OCI-LY7 (cell line): ENCODE measurements at regions not wholly inside any gene's neighbourhood (a gene's known extent, or its start where the extent isn't known, plus 50 kb on each side); places are given as distances from the start of the nearest gene placed in this dataset.

Experiments used
- BruUV-seq: library from RNA; stranded (reverse); fragments of 400-500 nt; replicated peaks from 2 replicates; lab custom pipeline; 2021; lab: Mats Ljungman, UMichigan
- CTCF ChIA-PET: fragments of 300-600 bp; sonication (Branson Sonifier 250); formaldehyde crosslinking; loops from one replicate; lab custom pipeline; 2022; ENCODE audit warnings: antibody characterized with exemption; ENCODE audit not compliant: unreplicated experiment; lab: Charles Lee
- POLR2A ChIA-PET: fragments of 300-600 bp; sonication (Branson Sonifier 250); formaldehyde crosslinking; loops from one replicate; lab custom pipeline; 2022; ENCODE audit warnings: antibody characterized with exemption; lab: Charles Lee
- DNase-seq: peaks from one replicate; pipeline ENCODE4 v3.0.0-alpha.2; 2015; ENCODE audit warnings: low spot score
- H2AFZ ChIP-seq: fragments of 200-600 bp; sonication (generic), shearing (Covaris generic); 2 replicates; pipeline ENCODE4 v1.6.1; 2014; ENCODE audit warnings: mild to moderate bottlenecking, antibody characterized with exemption, low read length, moderate library complexity
- H3K27ac ChIP-seq: fragments of 200-600 bp; sonication (generic); 2 replicates; pipeline ENCODE4 v1.5.1; 2014; ENCODE audit warnings: mixed run types, low read depth, mild to moderate bottlenecking, moderate library complexity, low read length, inconsistent platforms; ENCODE audit not compliant: poor library complexity, severe bottlenecking
- H3K36me3 ChIP-seq: fragments of 200-600 bp; sonication (generic); 2 replicates; pipeline ENCODE4 v1.6.1; 2014; ENCODE audit warnings: mild to moderate bottlenecking, antibody characterized with exemption, low read length, moderate library complexity, mixed read lengths; ENCODE audit not compliant: insufficient read depth
- H3K4me1 ChIP-seq: fragments of 200-600 bp; sonication (generic); 2 replicates; pipeline ENCODE4 v1.5.1; 2014; ENCODE audit warnings: mild to moderate bottlenecking, low read length; ENCODE audit not compliant: insufficient read depth, poor library complexity, severe bottlenecking
- H3K4me2 ChIP-seq: fragments of 200-600 bp; sonication (generic); 2 replicates; pipeline ENCODE4 v1.6.1; 2014; ENCODE audit warnings: mild to moderate bottlenecking, low read length
- H3K4me3 ChIP-seq: fragments of 200-600 bp; sonication (generic); 2 replicates; pipeline ENCODE4 v1.5.1; 2014; ENCODE audit warnings: mild to moderate bottlenecking, low read depth, low read length; ENCODE audit not compliant: poor library complexity, severe bottlenecking
- H3K79me2 ChIP-seq: fragments of 200-600 bp; sonication (generic); 2 replicates; pipeline ENCODE4 v1.6.1; 2016; ENCODE audit warnings: low read depth, mild to moderate bottlenecking, low read length, moderate library complexity, mixed read lengths; ENCODE audit not compliant: insufficient read depth
- H3K9me2 ChIP-seq: fragments of 200-600 bp; sonication (generic); 2 replicates; pipeline ENCODE4 v1.6.1; 2016; ENCODE audit warnings: mild to moderate bottlenecking, low read length, mixed read lengths; ENCODE audit not compliant: insufficient read depth
- H3K9me3 ChIP-seq: fragments of 200-600 bp; sonication (generic); 2 replicates; pipeline ENCODE4 v1.6.1; 2014; ENCODE audit warnings: mild to moderate bottlenecking, mixed run types, low read length, mixed read lengths
- H4K20me1 ChIP-seq: fragments of 200-600 bp; sonication (generic); 2 replicates; pipeline ENCODE4 v1.6.1; 2014; ENCODE audit warnings: mild to moderate bottlenecking, antibody characterized with exemption, low read length, moderate library complexity, mixed read lengths; ENCODE audit not compliant: insufficient read depth
- EZH2phosphoT487 ChIP-seq: fragments of 200-600 bp; sonication (generic); IDR thresholded peaks from 2 replicates; pipeline ENCODE4 v1.6.1; 2018; ENCODE audit warnings: low read depth, borderline replicate concordance, mild to moderate bottlenecking, mixed run types, antibody characterized with exemption, low read length, moderate library complexity, mixed read lengths
- intact Hi-C: fragments of 100-400 bp; cut with micrococcal nuclease; formaldehyde crosslinking; loops from one replicate; pipeline ENCODE4 v1.10.0; 2022; ENCODE audit not compliant: unreplicated experiment
- TF ChIP-seq, protein P1 (sequence below): fragments of 200-600 bp; sonication (generic); conservative IDR thresholded peaks from 2 replicates; pipeline ENCODE4 v1.5.1; 2014; ENCODE audit warnings: mild to moderate bottlenecking, antibody characterized with exemption, low read length, moderate library complexity, mixed read lengths

DNA sequence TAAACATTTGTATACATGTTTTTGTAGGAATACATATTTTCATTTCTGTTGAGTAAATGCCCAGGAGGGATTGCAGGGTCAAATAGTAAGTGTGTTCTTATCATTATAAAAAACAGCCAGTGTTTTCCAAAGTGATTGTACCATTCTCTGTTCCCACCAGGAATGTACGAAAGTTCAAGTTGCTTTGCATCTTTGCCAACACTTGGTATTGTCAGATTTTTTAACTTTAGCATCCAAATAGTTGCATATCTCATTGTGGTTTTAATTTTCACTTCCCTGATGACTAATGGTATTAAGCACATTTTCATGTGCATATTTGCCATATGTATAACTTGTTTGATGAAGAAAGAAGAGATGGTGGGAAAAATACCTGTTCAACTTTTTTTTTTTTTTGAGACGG lies 213.9 kb downstream of the ZNF365 start:
- H3K4me1 ChIP-seq = no peaks in the 10 kb centered on the region
- no peak overlapping the region for H3K4me2 ChIP-seq
- H2AFZ ChIP-seq = no peak overlapping the region
- CTCF ChIA-PET = no interaction called here
- no peaks in the 10 kb centered on the region for H4K20me1 ChIP-seq
- H3K27ac ChIP-seq = no peak overlapping the region
- H3K4me3 ChIP-seq = no peak overlapping the region
- no peaks in the 10 kb centered on the region for H3K36me3 ChIP-seq
- no peaks in the 10 kb centered on the region for H3K9me2 ChIP-seq
- intact Hi-C loops = no loop called here
- no peak for DNase-seq
- no TSS peak for BruUV-seq
- no peaks in the 10 kb centered on the region for H3K79me2 ChIP-seq
- POLR2A ChIA-PET = interaction anchor here (0.7 to 0.9 kb wide), 3 partner anchors 11 to 488 kb away, joined by 3 to 4 read pairs (median 3); no protein-coding TSS in a partner anchor
- TF ChIP-seq, protein P1, sequence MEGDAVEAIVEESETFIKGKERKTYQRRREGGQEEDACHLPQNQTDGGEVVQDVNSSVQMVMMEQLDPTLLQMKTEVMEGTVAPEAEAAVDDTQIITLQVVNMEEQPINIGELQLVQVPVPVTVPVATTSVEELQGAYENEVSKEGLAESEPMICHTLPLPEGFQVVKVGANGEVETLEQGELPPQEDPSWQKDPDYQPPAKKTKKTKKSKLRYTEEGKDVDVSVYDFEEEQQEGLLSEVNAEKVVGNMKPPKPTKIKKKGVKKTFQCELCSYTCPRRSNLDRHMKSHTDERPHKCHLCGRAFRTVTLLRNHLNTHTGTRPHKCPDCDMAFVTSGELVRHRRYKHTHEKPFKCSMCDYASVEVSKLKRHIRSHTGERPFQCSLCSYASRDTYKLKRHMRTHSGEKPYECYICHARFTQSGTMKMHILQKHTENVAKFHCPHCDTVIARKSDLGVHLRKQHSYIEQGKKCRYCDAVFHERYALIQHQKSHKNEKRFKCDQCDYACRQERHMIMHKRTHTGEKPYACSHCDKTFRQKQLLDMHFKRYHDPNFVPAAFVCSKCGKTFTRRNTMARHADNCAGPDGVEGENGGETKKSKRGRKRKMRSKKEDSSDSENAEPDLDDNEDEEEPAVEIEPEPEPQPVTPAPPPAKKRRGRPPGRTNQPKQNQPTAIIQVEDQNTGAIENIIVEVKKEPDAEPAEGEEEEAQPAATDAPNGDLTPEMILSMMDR = no peak
- TF ChIP-seq EZH2phosphoT487 = no peak
- no peaks in the 10 kb centered on the region for H3K9me3 ChIP-seq

DNA sequence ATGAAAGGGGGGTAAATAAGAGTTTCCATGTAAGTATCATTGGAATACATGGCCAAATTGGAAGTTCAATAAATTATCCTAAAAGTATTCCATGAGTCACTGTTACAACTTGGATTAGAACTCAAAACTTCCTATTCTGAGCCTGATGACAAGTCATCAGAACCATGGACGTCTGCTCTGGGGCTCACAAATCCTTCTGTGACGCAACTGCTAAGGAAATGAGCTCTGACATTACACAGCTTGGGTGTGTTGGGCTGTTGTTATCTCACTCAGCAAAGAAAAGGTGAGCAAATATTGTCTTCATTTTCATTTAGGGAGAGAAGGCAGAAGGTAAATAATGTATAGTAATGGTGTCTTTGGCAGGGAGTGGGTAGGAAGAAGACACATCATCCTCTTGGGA lies 214.8 kb upstream of the ADO start:
- intact Hi-C loops = loop anchor here (5.0 kb wide), 2 partner anchors 228 to 493 kb away; partner anchors contain the start of gene EGR2
- H3K79me2 ChIP-seq = no peaks in the 10 kb centered on the region
- H4K20me1 ChIP-seq = no peaks in the 10 kb centered on the region
- H3K9me3 ChIP-seq = no peaks in the 10 kb centered on the region
- POLR2A ChIA-PET = no interaction called here
- H3K4me1 ChIP-seq = peaks cover 6% of the 10 kb centered on the region
- TF ChIP-seq EZH2phosphoT487 = no peak
- TF ChIP-seq, protein P1 = no peak
- no peak overlapping the region for H3K4me3 ChIP-seq
- H3K36me3 ChIP-seq = no peaks in the 10 kb centered on the region
- H2AFZ ChIP-seq = no peak overlapping the region
- CTCF ChIA-PET = no interaction called here
- BruUV-seq = no TSS peak
- H3K9me2 ChIP-seq = no peaks in the 10 kb centered on the region
- DNase-seq = no peak
- H3K27ac ChIP-seq = no peak overlapping the region
- H3K4me2 ChIP-seq = no peak overlapping the region

DNA sequence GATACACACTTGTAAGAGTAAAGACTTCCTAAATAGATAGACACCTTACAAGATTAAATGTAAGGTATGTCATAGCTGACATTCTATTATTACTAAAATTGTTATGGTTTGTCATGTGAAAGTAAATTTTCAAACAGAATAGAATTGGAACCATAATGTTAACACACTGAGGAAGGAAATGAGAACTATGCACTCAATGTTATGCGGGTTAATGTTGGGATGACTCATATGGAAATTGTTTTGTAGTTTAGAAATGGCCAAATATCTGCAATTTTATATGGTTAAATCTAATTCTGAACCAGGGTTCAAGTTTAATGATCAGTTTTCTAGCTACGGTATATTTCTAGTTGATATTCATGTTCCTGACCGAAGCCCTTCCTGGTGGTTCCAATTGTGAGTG lies 214.2 kb upstream of the ADO start:
- peaks cover 6% of the 10 kb centered on the region for H3K4me1 ChIP-seq
- no peak overlapping the region for H2AFZ ChIP-seq
- no peaks in the 10 kb centered on the region for H3K36me3 ChIP-seq
- no peak for TF ChIP-seq EZH2phosphoT487
- TF ChIP-seq, protein P1 = no peak
- ChIA-PET POLR2A (interaction anchor here (0.6 to 1.0 kb wide), 2 partner anchors 12 to 241 kb away, joined by 3 to 4 read pairs; no protein-coding TSS in a partner anchor), CTCF (no interaction called here)
- no peak overlapping the region for H3K27ac ChIP-seq
- H3K79me2 ChIP-seq = no peaks in the 10 kb centered on the region
- no TSS peak for BruUV-seq
- DNase-seq = no peak
- H3K9me2 ChIP-seq = no peaks in the 10 kb centered on the region
- no peaks in the 10 kb centered on the region for H3K9me3 ChIP-seq
- H4K20me1 ChIP-seq = no peaks in the 10 kb centered on the region
- H3K4me2 ChIP-seq = no peak overlapping the region
- no peak overlapping the region for H3K4me3 ChIP-seq
- intact Hi-C loops = loop anchor here (5.0 kb wide), 2 partner anchors 227 to 492 kb away; partner anchors contain the start of gene EGR2
